ENCODE measurements at regions not wholly inside any gene's neighbourhood (a gene's known extent, or its start where the extent isn't known, plus 50 kb on each side); places are given as distances from the start of the nearest gene placed in this dataset.

DNA sequence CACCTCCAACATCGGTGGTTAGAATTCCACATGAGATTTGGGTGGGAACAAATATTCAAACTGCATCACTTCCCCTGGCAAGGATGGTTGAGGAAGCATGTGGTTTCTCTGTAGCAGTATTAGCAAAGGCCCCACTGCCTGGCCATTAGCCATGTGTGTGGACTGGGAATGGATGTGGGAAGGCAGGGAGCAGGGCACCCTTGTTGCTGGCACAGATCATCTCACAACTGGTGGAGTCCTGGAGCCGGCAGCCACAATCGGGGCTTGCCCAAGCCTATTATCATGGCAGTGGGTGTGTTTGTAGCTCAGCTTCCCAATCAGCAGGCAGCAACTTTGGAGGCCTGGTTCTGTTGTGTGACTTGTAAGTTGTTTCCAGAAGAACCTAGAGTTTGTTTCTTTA, 391.9 kb downstream of the DLEU7 start:
- TF ChIP-seq, protein P1, sequence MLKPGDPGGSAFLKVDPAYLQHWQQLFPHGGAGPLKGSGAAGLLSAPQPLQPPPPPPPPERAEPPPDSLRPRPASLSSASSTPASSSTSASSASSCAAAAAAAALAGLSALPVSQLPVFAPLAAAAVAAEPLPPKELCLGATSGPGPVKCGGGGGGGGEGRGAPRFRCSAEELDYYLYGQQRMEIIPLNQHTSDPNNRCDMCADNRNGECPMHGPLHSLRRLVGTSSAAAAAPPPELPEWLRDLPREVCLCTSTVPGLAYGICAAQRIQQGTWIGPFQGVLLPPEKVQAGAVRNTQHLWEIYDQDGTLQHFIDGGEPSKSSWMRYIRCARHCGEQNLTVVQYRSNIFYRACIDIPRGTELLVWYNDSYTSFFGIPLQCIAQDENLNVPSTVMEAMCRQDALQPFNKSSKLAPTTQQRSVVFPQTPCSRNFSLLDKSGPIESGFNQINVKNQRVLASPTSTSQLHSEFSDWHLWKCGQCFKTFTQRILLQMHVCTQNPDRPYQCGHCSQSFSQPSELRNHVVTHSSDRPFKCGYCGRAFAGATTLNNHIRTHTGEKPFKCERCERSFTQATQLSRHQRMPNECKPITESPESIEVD (tag by site-specific recombination; IDR thresholded peaks at IDR 0.05), result no peak
- TF ChIP-seq, protein P2, sequence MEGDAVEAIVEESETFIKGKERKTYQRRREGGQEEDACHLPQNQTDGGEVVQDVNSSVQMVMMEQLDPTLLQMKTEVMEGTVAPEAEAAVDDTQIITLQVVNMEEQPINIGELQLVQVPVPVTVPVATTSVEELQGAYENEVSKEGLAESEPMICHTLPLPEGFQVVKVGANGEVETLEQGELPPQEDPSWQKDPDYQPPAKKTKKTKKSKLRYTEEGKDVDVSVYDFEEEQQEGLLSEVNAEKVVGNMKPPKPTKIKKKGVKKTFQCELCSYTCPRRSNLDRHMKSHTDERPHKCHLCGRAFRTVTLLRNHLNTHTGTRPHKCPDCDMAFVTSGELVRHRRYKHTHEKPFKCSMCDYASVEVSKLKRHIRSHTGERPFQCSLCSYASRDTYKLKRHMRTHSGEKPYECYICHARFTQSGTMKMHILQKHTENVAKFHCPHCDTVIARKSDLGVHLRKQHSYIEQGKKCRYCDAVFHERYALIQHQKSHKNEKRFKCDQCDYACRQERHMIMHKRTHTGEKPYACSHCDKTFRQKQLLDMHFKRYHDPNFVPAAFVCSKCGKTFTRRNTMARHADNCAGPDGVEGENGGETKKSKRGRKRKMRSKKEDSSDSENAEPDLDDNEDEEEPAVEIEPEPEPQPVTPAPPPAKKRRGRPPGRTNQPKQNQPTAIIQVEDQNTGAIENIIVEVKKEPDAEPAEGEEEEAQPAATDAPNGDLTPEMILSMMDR (tag by site-specific recombination; IDR thresholded peaks at IDR 0.05), result no peak
- TF ChIP-seq ZNF311 (tag by site-specific recombination; IDR thresholded peaks at IDR 0.05; ENCODE audit: borderline replicate concordance) (no peak), ZNF529 (tag by site-specific recombination; IDR thresholded peaks at IDR 0.05; ENCODE audit: insufficient replicate concordance) (no peak), ZNF558 (tag by site-specific recombination; IDR thresholded peaks at IDR 0.05) (no peak), ZNF747 (tag by site-specific recombination; IDR thresholded peaks at IDR 0.05) (no peak), ZNF10 (tag by site-specific recombination; IDR thresholded peaks at IDR 0.05) (no peak)
- TF ChIP-seq, protein P3, sequence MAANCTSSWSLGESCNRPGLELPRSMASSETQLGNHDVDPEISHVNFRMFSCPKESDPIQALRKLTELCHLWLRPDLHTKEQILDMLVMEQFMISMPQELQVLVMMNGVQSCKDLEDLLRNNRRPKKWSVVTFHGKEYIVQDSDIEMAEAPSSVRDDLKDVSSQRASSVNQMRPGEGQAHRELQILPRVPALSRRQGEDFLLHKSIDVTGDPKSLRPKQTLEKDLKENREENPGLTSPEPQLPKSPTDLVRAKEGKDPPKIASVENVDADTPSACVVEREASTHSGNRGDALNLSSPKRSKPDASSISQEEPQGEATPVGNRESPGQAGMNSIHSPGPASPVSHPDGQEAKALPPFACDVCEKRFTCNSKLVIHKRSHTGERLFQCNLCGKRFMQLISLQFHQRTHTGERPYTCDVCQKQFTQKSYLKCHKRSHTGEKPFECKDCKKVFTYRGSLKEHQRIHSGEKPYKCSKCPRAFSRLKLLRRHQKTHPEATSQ (tag by site-specific recombination; IDR thresholded peaks at IDR 0.05), result no peak

Data from HEK293 (cell line).